EL (cell line): ENCODE measurements at regions not wholly inside any gene's neighbourhood (a gene's known extent, or its start where the extent isn't known, plus 50 kb on each side); places are given as distances from the start of the nearest gene placed in this dataset.
A peak's percentile ranks its signal among the peaks of the same experiment; 100 is the strongest.

ENCODE experiments used
- DNase-seq: peaks from one replicate; pipeline ENCODE4 v3.0.0-alpha.2; 2016

DNA sequence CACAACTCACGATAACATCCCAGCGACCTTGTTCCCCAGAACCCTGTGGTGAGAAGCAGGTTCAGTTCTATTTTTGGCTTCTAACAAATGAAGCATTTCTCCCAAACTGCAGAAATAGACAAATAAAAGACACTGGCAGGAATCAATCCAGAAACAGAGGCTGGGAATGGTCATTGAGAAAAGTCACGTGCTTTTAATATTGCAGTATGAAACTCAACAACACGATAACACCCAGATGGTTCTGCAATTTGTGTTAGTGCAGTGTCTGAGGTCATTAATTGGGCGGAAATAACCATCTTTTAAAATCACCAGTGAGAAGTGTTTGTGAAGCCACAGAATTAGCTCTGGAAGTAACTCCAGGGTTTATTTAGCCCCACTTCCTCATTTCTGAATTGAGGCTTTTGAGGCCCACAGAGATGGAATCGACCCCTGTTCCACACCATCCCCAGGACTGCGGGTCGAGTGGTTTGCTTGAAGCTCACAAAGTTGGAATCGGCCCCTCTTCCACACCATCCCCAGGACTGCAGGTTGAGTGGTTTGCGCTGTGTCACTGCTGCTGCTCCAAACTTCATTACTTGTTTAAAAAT, 164.7 kb upstream of the IRX4 start:
- no peak for DNase-seq

GRCh38 chr5:2044041-2044440, 161.3 kb upstream of the IRX4 start:
- no peak for DNase-seq

DNA sequence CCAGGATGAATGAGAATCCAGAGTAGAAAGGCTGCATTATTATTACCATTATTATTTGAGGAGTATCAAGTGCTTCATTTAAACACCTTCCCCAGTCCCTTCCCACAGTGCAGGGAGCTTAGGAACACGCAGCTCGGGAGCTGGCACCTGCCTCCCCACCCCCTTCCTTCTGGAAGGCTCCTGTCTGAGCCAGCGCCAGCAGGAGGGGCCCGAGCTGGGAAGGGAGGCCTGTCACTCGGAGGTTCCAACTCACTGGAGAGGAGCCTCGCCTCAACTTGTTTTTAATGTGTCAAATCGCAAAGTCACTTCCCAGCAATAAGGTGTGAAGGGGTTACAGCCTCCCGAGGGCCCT, 156.4 kb upstream of the IRX4 start:
- no peak for DNase-seq

DNA sequence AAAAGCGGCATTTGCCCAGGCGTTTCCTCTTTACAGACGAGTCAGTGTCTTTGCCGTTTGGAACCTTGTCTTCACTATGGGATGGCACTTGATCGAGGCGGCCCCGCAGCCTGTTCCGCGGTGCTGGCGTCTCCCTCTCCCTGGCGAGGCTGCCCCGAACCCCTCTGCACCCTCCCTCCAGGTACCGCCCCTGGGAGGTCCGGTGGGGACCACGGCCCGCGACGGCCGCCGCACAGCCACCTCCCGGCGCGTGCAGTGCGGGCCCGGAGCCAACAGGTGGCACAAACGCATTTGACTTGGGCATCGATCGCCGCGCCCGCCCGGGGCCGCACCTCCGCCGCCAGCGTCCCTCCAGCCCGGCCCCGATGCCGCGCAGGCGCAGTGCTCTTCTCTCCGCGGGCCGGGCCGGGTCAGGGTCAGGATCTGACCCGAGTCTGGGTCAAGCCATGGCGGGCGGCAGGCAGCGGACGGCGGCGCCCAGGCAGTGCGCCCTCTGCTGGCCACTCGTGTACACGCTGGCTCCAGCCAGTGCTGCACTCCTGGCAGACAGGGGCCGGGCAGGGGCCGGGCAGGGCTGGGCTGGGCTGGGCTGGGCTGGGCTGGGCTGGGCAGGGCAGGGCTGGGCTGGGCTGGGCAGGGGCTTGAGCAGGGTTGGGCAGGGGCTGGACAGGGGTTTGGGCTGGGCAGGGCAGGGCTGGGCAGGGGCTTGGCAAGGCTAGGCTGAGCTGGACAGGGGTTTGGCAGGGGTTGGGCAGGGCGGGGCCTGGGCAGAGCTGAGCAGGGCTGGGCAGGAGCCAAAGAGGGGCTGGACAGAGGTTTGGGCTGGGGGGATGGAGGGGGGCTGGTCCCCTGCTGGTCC, 155.8 kb upstream of the IRX4 start:
- peak; percentile 23 for DNase-seq

GRCh38 chr5:2036885-2037284, 154.2 kb upstream of the IRX4 start:
- no peak for DNase-seq

DNA sequence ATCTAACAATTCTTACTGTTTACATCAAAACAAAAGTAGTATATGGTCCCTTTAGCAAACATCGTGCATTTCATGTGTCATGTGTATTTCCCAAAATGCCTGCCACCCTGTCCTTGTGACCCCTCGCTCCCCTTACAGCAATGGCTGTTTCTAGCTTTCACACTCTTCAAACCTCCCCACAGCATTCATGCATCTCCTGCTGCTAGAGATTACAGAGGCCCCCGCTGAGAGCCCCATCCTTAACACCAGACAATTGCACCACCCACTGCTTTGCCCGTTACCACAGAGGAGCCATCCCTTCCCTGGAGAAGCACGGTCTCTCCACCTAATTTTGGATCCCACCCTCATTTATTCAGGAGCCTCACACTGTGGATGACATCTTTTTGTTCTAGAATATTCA, 149.7 kb upstream of the IRX4 start:
- no peak for DNase-seq

DNA sequence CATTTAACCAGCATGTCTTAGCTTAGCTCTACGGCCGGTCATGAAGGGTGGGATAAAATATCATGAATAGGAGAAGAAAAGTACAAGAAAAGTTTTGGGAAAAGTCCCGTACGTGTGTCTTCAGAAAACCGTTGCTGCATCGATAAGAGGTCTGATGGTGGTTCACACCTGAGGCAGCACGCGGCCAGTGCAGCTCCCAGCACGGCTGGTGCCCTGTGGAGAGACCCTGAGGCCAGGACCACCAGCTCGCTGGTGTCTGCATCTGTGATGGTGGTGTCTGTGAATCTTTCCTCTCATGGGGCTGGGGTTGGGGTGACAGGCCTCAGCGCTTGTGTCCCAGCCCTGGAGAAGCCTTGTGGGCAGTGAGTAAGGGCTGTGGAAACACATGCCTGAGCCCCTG, 148.9 kb upstream of the IRX4 start:
- DNase-seq: no peak

GRCh38 chr5:2030131-2030530, 147.4 kb upstream of the IRX4 start:
- DNase-seq: no peak

- DNase-seq: no peak
These were observed 146.5 kb upstream of the IRX4 start for GRCh38 chr5:2029206-2029605.

DNA sequence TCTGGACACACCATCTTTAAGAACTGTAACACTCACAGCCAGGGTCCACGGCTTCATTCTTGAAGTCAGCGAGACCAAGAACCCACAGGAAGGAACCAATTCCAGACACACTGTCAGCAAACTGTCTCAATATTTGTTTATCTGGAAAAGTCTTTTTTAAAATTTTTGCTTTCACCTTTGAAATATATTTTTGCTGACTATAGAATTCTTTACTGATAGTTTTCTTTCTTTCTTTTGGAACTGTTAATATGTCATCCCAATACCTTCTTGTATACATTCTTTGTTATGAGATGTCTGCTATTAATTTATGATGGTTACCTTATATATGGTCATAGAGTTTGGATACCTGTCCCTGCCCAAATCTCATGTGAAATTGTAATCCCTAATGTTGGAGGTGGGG, 145.1 kb upstream of the IRX4 start:
- DNase-seq: no peak

DNA sequence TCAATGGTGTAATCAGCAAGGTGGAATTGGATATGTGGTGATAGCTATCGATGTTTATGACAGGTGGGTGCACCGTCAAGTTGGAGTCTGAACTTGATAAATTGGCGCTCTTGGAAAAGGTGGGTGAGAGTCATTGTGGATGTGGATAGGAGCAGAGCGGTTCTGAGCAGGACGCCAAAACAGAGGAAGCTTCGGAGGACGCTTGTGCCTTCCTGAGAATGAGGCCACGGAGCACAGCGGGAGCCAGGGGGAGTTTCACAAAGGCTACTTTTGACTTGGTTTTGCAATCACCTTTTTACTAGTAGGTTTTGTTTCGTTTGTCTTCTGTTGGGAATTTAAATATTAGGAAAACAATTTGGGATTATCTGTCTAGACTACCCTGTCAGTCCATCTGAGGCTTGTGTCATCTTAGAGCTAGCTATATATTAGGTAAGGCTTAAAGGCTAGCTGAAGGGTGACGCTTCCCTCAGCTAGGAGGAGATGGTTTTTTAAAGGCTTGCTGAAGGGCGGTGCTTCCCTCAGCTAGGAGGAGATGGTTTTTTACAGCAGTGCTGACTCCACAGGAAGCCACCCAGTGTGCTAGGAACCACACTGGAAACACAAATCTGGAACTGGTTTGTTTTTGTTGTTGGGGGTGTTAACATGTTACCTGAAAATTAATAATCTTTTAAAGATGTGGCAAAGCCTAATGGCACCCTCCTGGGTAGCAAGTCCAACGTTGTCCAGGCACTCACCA, 142.4 kb upstream of the IRX4 start:
- DNase-seq: no peak

DNA sequence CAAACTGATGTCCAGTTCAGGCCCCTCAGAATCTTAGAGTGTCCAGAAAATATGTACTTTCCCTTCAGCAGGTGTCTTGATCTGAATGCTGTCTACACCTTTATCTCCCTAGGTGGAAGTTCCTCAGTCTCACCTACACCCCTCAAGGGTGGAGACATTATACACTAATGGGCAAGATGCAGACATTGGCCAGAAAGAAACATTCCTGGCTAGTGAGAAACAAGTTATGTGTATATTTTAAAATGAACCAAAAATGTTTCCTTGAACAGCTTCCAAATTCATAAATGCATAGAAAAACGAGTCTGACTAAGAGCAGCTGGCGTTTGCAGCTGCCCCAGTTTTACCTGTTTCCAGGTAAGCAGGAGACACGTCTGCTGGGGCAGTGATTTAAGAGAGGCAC, 140.5 kb upstream of the IRX4 start:
- no peak for DNase-seq

DNA sequence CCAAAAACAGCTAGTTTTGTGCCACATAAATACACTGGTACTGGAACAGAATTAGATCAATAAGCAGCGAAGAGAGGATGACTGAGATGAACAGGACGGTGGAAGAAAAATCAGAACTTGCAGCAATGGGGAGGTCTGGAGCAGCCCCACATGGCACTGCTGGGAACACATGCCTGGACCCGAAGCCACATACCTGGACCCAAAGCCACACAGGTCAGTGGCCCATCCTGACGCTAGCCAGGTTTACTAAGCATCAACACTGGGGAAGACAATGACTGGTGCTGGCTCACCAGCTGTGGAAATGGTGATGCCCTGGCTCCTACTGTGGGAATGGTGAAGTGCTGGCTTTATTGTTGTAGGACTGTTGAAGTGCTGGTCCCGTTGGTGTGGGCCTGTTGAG, 139.7 kb upstream of the IRX4 start:
- DNase-seq: no peak

- no peak for DNase-seq
These were observed 138.9 kb upstream of the IRX4 start for GRCh38 chr5:2021484-2022176.

- no peak for DNase-seq
These were observed 138.0 kb upstream of the IRX4 start for GRCh38 chr5:2020730-2021129.

GRCh38 chr5:2019716-2020115, 137.0 kb upstream of the IRX4 start:
- DNase-seq: no peak

DNA sequence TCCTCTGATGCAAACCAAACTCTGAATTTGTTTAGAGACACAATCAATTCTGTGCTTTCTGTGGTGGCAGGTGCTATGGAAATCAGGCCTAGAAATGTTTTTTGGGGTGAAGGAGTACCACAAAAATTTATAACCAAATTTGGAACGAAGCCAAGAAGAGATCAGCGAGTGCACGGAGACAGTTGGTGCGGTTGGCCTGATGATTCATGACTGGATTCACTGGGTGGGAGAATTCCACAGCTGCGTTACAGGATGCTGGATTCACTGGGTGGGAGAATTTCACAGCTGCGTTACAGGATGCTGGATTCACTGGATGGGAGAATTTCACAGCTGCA, 135.6 kb upstream of the IRX4 start:
- no peak for DNase-seq

DNA sequence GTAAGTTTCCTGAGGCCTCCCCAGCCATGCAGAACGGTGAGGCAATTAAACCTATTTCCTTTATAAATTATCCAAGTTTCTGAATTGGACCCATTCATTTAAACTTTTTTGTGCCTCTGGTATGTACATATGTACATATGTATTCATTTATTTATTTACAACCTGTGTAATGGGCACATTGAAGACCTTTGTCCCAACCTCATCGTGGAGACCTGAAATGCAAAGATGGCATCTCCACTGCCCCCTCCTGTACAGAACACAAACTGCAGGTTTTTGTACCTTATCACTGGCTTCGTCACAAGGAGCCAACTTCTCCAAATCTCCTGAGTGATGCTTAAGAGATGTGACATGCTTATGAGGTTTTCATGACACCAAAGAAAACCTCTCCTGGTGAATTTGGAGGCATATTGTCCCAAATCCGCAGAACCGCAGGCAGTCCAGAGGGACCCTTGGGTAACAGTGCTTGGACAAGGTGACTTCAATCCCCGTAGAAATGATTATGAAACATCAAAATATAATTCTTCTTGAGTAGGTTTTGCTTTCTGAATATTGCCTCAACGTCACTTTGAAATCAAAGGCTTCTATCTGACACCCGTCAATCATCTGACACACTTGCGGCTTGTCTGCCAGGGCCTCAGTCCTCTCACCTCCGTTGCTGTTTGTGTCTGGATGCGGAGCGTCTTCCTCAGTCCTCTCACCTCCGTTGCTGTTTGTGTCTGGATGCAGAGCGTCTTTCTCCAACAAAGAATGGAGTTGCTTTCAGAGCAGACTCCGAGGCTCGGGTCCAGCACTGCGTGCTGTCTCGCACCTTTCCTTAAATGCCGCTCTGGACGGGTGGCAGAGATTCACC, 135.0 kb upstream of the IRX4 start:
- DNase-seq: no peak

- DNase-seq: no peak
These were observed 133.2 kb upstream of the IRX4 start for GRCh38 chr5:2015961-2016360.

GRCh38 chr5:2015124-2015848, 132.6 kb upstream of the IRX4 start:
- no peak for DNase-seq

DNA sequence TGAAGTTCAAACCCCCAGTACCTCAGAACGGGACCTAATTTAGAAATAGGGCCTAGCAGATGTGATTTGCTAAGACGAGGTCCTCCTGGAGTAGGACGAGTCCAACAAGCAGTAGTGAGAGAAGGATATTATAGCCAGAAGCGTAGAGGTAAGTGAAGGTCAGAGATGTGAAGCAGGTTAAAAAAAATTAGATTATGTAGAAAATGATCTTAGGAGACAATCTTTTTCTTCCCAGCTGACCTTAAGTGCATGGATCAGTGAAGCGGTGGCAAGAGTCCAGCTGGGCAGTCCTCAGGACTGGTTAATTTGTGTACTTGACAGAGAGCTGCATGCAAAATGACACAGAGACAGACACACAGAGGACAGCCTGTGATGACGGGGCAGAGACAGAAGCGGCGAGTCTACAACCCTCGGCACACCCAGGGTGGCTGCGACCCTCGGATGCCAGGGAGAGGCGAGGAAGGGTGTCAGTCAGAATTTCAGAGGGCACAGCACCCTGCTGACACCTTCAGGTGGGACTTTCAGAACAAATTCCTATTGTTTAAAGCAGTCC, 131.4 kb upstream of the IRX4 start:
- no peak for DNase-seq
